ENCODE measurements at regions not wholly inside any gene's neighbourhood (a gene's known extent, or its start where the extent isn't known, plus 50 kb on each side); places are given as distances from the start of the nearest gene placed in this dataset.

- no peak for DNase-seq
Measured at GRCh38 chr4:74878323-74878722, 54.6 kb upstream of the PARM1 start.

- DNase-seq = no peak
Measured at GRCh38 chr4:74875451-74875850, 57.5 kb upstream of the PARM1 start.

GRCh38 chr4:74874753-74875367, 58.1 kb upstream of the PARM1 start:
- peak; percentile 57 for DNase-seq

GRCh38 chr4:74873545-74874301, 59.2 kb upstream of the PARM1 start:
- no peak for DNase-seq

- no peak for DNase-seq
Measured at GRCh38 chr4:74858921-74859562, 64.7 kb upstream of the BTC start.

- no peak for DNase-seq
Measured at GRCh38 chr4:74855879-74856278, 61.6 kb upstream of the BTC start.

- DNase-seq = no peak
Measured at GRCh38 chr4:74848774-74849173, 54.5 kb upstream of the BTC start.

- no peak for DNase-seq
Measured at GRCh38 chr4:74845834-74846233, 51.5 kb upstream of the BTC start.
